ENCODE measurements at regions not wholly inside any gene's neighbourhood (a gene's known extent, or its start where the extent isn't known, plus 50 kb on each side); places are given as distances from the start of the nearest gene placed in this dataset.

DNA sequence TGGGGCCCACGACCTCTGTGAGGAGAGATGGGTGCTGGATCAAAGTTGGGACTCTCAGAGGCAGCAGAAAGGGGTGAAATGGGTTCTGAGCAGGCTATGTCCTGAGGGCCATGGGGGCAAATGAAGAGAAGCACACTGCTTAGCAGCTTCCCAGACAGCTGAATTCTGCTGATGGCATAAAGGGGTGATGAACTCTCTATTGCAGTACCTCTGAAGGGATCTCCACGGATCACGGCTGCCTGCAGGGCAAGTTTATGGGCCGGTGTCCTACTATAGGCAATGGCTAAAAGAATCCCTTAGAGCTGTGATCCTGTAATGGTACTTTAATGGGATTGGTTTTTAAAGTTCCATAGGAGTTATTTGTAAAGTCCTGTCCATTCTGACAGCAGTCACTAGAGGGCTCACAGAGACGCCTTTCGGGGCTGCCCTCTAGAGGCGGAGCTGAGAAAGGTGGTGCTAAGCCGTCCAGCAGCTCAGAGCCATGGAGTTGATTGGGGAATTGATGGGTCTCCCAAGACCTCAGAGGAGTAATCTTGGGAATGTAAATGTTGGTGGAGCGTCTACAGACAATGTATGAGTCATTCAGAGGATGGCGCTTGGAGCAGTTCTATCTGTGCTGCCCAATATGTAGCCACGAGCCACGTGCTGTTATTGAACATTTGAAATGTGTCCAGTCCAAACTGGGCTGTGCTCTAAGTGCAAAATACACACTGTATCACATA lies 287.3 kb downstream of the COG6 start:
- no peaks in the 10 kb centered on the region for H3K27me3 Mint-ChIP-seq
- H3K4me1 Mint-ChIP-seq: peaks cover 2% of the 10 kb centered on the region
- H3K36me3 Mint-ChIP-seq: no peaks in the 10 kb centered on the region
- no peak overlapping the region for H3K27ac Mint-ChIP-seq
- H3K9me3 Mint-ChIP-seq (ENCODE audit: low read depth): no peaks in the 10 kb centered on the region
- H3K4me3 Mint-ChIP-seq: no peak overlapping the region
- ATAC-seq: peak; percentile 99
- CTCF ChIA-PET: interaction anchor here (0.7 to 5.5 kb wide), 32 partner anchors 11 to 835 kb away, joined by 3 to 55 read pairs (median 4); partner anchors contain the start of gene MRPS31
- peak; percentile 76 for DNase-seq

- Mint-ChIP-seq H3K27me3 (no peaks in the 10 kb centered on the region), H3K4me3 (no peak overlapping the region), H3K27ac (no peak overlapping the region), H3K4me1 (peaks cover 2% of the 10 kb centered on the region), H3K36me3 (no peaks in the 10 kb centered on the region), H3K9me3 (ENCODE audit: low read depth) (no peaks in the 10 kb centered on the region)
- CTCF ChIA-PET: interaction anchor here (1.0 to 5.5 kb wide), 5 partner anchors 10 to 738 kb away, joined by 3 to 55 read pairs (median 4); no protein-coding TSS in a partner anchor
- DNase-seq (no peak), ATAC-seq (no peak)
Measured at GRCh38 chr13:39943711-39944110, 288.2 kb downstream of the COG6 start.

- Mint-ChIP-seq H3K27ac (no peak overlapping the region), H3K4me3 (no peak overlapping the region), H3K4me1 (peaks cover 2% of the 10 kb centered on the region), H3K27me3 (peaks cover 2% of the 10 kb centered on the region), H3K36me3 (no peaks in the 10 kb centered on the region), H3K9me3 (ENCODE audit: low read depth) (no peaks in the 10 kb centered on the region)
- no peak for DNase-seq
- CTCF ChIA-PET: interaction anchor here (5.5 kb wide), 1 partner anchor 736 kb away, joined by 55 read pairs; no protein-coding TSS in a partner anchor
- ATAC-seq: no peak
Measured at GRCh38 chr13:39945226-39945625, 289.8 kb downstream of the COG6 start.

DNA sequence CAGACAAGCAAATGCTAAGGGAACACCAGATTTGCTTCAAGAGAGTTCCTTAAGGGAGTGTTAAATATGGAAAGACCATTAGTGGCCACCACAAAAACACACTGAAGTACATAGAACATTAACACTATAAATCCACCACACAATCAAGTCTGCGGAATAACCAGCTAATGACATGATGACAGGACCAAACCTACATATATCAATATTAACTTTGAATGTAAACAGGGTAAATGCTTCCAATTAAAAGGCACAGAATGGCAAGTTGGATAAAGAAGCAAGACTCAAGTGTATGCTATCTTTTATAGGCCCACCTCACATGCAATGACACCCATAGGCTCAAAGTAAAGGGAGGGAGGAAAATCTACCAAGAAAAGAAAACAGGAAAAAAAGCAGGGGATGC lies 291.3 kb downstream of the COG6 start:
- no peaks in the 10 kb centered on the region for H3K9me3 Mint-ChIP-seq (ENCODE audit: low read depth)

DNA sequence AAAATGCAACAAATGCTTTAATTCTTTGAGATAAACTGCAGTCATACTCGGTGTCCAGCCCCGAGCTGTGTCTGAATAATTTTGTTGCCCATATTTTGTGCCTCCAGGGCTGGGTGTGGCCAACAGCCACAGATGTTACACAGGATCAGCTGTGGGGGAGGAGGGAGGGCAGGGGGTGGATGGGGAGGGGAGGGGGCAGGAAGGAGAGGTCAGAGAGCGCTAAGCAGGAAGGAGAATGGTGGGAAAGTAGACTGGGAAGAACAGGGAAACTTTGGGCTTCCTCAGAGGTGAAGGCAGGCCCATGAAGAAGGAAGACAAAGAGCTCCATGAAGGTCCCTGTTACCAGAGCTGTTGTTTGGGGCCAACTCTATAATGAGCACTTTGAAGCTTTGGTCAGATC lies 295.8 kb downstream of the COG6 start:
- Mint-ChIP-seq H3K4me3 (no peak overlapping the region), H3K27ac (no peak overlapping the region), H3K4me1 (peaks cover 15% of the 10 kb centered on the region), H3K36me3 (no peaks in the 10 kb centered on the region), H3K27me3 (peaks cover 2% of the 10 kb centered on the region), H3K9me3 (ENCODE audit: low read depth) (no peaks in the 10 kb centered on the region)
- ATAC-seq (no peak), DNase-seq (no peak)
- CTCF ChIA-PET: interaction anchor here (1.1 to 5.6 kb wide), 2 partner anchors 9 to 12 kb away, joined by 3 to 49 read pairs; no protein-coding TSS in a partner anchor

More for the DNA sequence above, 291.3 kb downstream of the COG6 start:
- DNase-seq (no peak), ATAC-seq (no peak)
- Mint-ChIP-seq H3K27ac (no peak overlapping the region), H3K4me1 (peaks cover 2% of the 10 kb centered on the region), H3K4me3 (no peak overlapping the region), H3K36me3 (no peaks in the 10 kb centered on the region), H3K27me3 (peaks cover 2% of the 10 kb centered on the region)
- CTCF ChIA-PET: no interaction called here

DNA sequence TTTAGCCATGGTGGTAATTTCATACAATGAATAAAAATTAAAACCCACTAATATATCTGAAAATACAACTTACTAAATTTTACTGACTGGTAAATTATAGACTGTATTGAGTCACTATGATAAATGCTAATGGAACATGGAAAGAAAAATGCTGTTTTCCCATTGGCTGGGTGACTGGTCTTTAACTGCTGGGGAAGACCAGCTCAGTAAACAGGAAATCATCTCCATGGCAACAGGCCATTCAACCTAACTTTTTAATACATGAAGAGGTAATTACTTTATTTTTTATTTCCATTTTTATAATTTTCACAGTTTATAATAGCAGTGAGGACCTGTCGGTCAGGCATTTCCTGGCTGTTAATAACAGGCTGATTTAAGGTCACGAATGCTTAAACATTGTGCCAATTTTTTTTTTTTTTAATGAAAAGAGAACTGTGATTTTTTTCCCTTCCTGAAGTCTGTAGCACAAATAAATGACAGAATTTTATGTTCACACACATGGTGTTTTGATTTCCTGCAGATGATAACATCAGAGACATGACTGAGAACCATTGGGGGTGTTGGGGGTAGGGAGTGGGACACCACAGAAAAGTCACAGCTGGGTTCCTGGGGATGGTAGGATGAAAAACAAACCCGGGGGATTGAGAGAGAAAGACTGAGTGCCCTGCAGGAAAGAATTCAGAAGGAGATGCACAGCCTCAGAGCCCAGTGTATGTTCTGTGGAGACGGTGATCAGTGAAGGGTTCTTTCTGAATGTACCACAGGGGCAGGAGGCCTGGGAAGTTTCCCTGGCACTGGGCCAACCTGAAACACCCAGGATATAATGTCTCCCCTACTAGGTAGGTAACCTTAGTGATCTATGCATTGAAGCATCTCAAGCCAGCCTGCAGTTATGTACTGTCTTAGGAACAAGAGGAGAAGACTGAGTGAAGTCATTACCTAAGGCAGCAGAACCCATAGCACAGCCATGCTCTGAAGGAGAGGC lies 297.1 kb downstream of the COG6 start:
- H3K4me1 Mint-ChIP-seq: peaks cover 27% of the 10 kb centered on the region

GRCh38 chr13:39954476-39954875 lies 299.0 kb downstream of the COG6 start:
- peaks cover 40% of the 10 kb centered on the region for H3K4me1 Mint-ChIP-seq
- ATAC-seq (no peak), DNase-seq (no peak)
- no peak overlapping the region for H3K27ac Mint-ChIP-seq
- CTCF ChIA-PET: interaction anchor here (0.8 to 5.6 kb wide), 4 partner anchors 12 to 860 kb away, joined by 3 to 49 read pairs (median 3); no protein-coding TSS in a partner anchor
- H3K36me3 Mint-ChIP-seq: peaks cover 5% of the 10 kb centered on the region
- H3K27me3 Mint-ChIP-seq: no peaks in the 10 kb centered on the region
- H3K4me3 Mint-ChIP-seq: no peak overlapping the region
- no peaks in the 10 kb centered on the region for H3K9me3 Mint-ChIP-seq (ENCODE audit: low read depth)

More for the DNA sequence above, 297.1 kb downstream of the COG6 start:
- ATAC-seq (no peak), DNase-seq (no peak)
- Mint-ChIP-seq H3K27me3 (peaks cover 2% of the 10 kb centered on the region), H3K9me3 (ENCODE audit: low read depth) (no peaks in the 10 kb centered on the region), H3K27ac (no peak overlapping the region), H3K4me3 (no peak overlapping the region), H3K36me3 (peaks cover 2% of the 10 kb centered on the region)
- CTCF ChIA-PET: interaction anchor here (5.6 kb wide), 1 partner anchor 10 kb away, joined by 49 read pairs; no protein-coding TSS in a partner anchor

DNA sequence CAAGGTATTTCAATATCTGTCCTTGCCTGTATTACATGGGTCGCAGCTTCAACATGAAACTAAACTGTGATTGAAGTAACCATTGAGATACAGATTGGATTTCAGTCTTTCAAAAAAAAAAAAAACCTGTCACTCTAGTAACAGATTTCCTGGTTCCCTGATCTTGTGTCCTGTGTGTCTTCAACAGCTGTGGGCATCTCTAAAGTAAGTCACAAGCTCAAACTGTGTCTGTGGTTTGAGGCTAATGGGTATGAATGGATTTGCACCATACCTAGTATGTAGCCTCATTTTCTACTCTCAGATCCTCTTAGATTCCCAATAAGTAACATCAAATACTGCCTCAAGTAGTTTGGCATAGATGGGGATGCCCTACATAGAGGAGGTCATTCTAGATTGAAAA lies 300.1 kb downstream of the COG6 start:
- Mint-ChIP-seq H3K9me3 (ENCODE audit: low read depth) (no peaks in the 10 kb centered on the region), H3K27ac (no peak overlapping the region), H3K4me3 (no peak overlapping the region), H3K27me3 (no peaks in the 10 kb centered on the region), H3K36me3 (peaks cover 5% of the 10 kb centered on the region), H3K4me1 (peaks cover 45% of the 10 kb centered on the region)
- DNase-seq (no peak), ATAC-seq (no peak)
- CTCF ChIA-PET: interaction anchor here (0.7 to 5.6 kb wide), 2 partner anchors 13 to 173 kb away, joined by 3 to 49 read pairs; no protein-coding TSS in a partner anchor

GRCh38 chr13:39956036-39956435 lies 300.6 kb downstream of the COG6 start:
- Mint-ChIP-seq H3K9me3 (ENCODE audit: low read depth) (no peaks in the 10 kb centered on the region), H3K27ac (no peak overlapping the region), H3K4me1 (peaks cover 45% of the 10 kb centered on the region), H3K4me3 (no peak overlapping the region), H3K36me3 (peaks cover 5% of the 10 kb centered on the region), H3K27me3 (no peaks in the 10 kb centered on the region)
- DNase-seq (peak; percentile 55), ATAC-seq (peak; percentile 69)
- CTCF ChIA-PET: interaction anchor here (5.6 kb wide), 1 partner anchor 14 kb away, joined by 49 read pairs; no protein-coding TSS in a partner anchor

GRCh38 chr13:39957868-39958677 lies 302.6 kb downstream of the COG6 start:
- CTCF ChIA-PET: interaction anchor here (1.3 to 1.9 kb wide), 2 partner anchors 16 to 17 kb away, joined by 3 to 8 read pairs; no protein-coding TSS in a partner anchor
- ATAC-seq: peak; percentile 61
- Mint-ChIP-seq H3K36me3 (peaks cover 5% of the 10 kb centered on the region), H3K27ac (peak overlapping the region; percentile 80), H3K4me3 (peak overlapping the region; percentile 69), H3K27me3 (no peaks in the 10 kb centered on the region), H3K9me3 (ENCODE audit: low read depth) (no peaks in the 10 kb centered on the region), H3K4me1 (peaks cover 40% of the 10 kb centered on the region)
- no peak for DNase-seq

DNA sequence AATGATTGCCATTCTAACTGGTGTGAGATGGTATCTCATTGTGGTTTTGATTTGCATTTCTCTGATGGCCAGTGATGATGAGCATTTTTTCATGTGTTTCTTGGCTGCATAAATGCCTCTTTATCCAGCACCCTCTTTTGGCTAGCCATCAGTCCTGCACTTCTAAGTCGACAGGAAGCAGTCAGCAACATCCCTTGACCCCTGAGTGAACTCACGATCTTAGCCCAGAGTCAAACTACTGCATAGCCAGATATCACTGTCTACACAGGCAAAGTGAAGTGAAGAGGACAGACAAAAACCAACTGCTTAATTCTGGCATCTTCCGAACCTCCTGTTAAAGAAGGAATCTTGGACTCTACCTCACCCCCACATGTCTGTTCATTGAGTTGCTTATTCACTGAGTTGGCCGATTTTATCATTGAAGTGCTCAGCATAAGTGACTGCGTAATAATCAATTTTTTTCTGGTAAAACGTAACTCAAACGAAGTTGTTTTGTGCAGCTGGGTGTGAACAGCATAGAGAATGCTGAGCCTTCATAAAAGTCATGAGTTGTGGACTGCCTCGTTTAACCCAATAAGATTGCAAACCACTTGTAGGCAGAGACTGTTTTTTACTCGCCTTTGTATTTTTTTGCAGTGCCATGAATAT lies 304.2 kb downstream of the COG6 start:
- ATAC-seq (no peak), DNase-seq (no peak)
- no peaks in the 10 kb centered on the region for H3K27me3 Mint-ChIP-seq
- H3K4me3 Mint-ChIP-seq: no peak overlapping the region
- H3K9me3 Mint-ChIP-seq (ENCODE audit: low read depth): no peaks in the 10 kb centered on the region
- H3K4me1 Mint-ChIP-seq: peaks cover 40% of the 10 kb centered on the region
- peaks cover 5% of the 10 kb centered on the region for H3K36me3 Mint-ChIP-seq
- CTCF ChIA-PET: no interaction called here
- H3K27ac Mint-ChIP-seq: no peak overlapping the region

DNA sequence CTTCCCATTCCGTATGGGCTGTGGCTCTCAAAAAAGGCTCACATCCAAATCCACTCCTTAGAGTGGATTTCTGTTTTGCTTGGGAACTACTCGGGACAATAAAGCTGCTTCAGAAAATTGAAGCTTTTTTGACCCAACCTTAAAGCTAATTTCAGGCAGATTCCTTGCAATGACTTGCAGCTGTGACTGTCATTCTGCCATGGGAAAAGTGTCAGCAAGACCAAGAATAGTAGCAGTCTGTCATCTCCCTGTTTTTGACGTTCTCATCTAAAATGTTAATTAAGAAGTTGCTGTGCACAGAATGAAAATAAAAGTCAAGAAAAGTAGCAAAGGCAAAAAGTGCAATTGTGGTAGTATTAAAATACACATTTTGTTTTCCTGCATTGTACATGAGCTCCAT lies 304.7 kb downstream of the COG6 start:
- H3K4me1 Mint-ChIP-seq: peaks cover 40% of the 10 kb centered on the region
- ATAC-seq: no peak
- no peak overlapping the region for H3K4me3 Mint-ChIP-seq
- CTCF ChIA-PET: interaction anchor here (1.3 kb wide), 1 partner anchor 18 kb away, joined by 5 read pairs; no protein-coding TSS in a partner anchor
- H3K27me3 Mint-ChIP-seq: no peaks in the 10 kb centered on the region
- no peak for DNase-seq
- H3K9me3 Mint-ChIP-seq (ENCODE audit: low read depth): no peaks in the 10 kb centered on the region
- peaks cover 5% of the 10 kb centered on the region for H3K36me3 Mint-ChIP-seq
- no peak overlapping the region for H3K27ac Mint-ChIP-seq

All from activated CD8-positive, alpha-beta memory T cell treated with anti-CD3 and anti-CD28 coated beads, Interleukin-2, amount 10 ng/mL, durations not matched to agents 7 days and 5 days (primary cell).